ENCODE measurements at regions not wholly inside any gene's neighbourhood (a gene's known extent, or its start where the extent isn't known, plus 50 kb on each side); places are given as distances from the start of the nearest gene placed in this dataset.
A peak's percentile ranks its signal among the peaks of the same experiment; 100 is the strongest.

- no peak overlapping the region for H2AFZ ChIP-seq (ENCODE audit: low read length)
- TF ChIP-seq RNF2 (IDR thresholded peaks at IDR 0.05; ENCODE audit: borderline replicate concordance, low read depth, low read length, missing control alignments, poor library complexity, severe bottlenecking): no peak
- TF ChIP-seq SRF (IDR thresholded peaks at IDR 0.05; ENCODE audit: low read depth, low read length): peak; percentile 95
- no peak overlapping the region for H2BK15ac ChIP-seq (ENCODE audit: low read length)
- 0 out of 4 replicates have a peak, but pooled peaks cover 0 to 5% of the 10 kb centered on the region in 2 experiments for H3K9me3 ChIP-seq (ENCODE audit: insufficient read depth in 2 of 2, low read depth in 1 of 2, low read length in 1 of 2)
- no peak overlapping the region for H3K4ac ChIP-seq (replicated peaks; ENCODE audit: insufficient read length, low read depth, low read length)
- no peak overlapping the region for H3K14ac ChIP-seq (ENCODE audit: insufficient read length)
- H3K79me1 ChIP-seq (ENCODE audit: low read depth, low read length): no peaks in the 10 kb centered on the region
- no peak overlapping the region for H2AK5ac ChIP-seq (ENCODE audit: low read depth, low read length)
- no peak overlapping the region for H4K91ac ChIP-seq (replicated peaks; ENCODE audit: insufficient read length, low read length)
- H3K9ac ChIP-seq (replicated peaks in 1 of 4; ENCODE audit: extremely low read depth in 1 of 4, low read depth in 3 of 4, low read length in 3 of 4): no peak overlapping the region
- H3K4me1 ChIP-seq (replicated peaks in 1 of 4; ENCODE audit: control insufficient read depth in 3 of 4, insufficient read depth in 4 of 4, low read length in 3 of 4): peaks cover 0 to 6% (median 2%) of the 10 kb centered on the region in 4 experiments; a peak in 3 of 7 replicates
- FAIRE-seq (no peak), DNase-seq (ENCODE audit: low read depth in 1 of 2, low spot score in 2 of 2) (no peak)
- no peak overlapping the region for H2BK12ac ChIP-seq (ENCODE audit: low read depth, low read length)
- H3K79me2 ChIP-seq (ENCODE audit: control insufficient read depth in 1 of 2, insufficient read depth in 2 of 2, low read length in 2 of 2): no peaks in the 10 kb centered on the region
- H3K4me2 ChIP-seq (ENCODE audit: insufficient read depth in 1 of 2, low read depth in 2 of 2, low read length in 2 of 2): no peak overlapping the region
- POLR2A ChIA-PET (ENCODE audit: partially characterized antibody): no interaction called here
- no peaks in the 10 kb centered on the region for H3K27me3 ChIP-seq (replicated peaks in 1 of 4; ENCODE audit: control insufficient read depth in 3 of 4, extremely low read depth in 1 of 4, insufficient read depth in 3 of 4, low read length in 3 of 4)
- H3K4me3 ChIP-seq (ENCODE audit: extremely low read depth in 1 of 4, insufficient read depth in 2 of 4, low read depth in 3 of 4, low read length in 4 of 4): no peak overlapping the region
- no peak overlapping the region for H2BK20ac ChIP-seq (ENCODE audit: low read length)
- no peaks in the 10 kb centered on the region for H3K36me3 ChIP-seq (ENCODE audit: control insufficient read depth in 2 of 4, insufficient read depth in 4 of 4, low read length in 3 of 4)
- H2BK5ac ChIP-seq (ENCODE audit: low read depth, low read length): no peak overlapping the region
- no peaks in the 10 kb centered on the region for H3K23me2 ChIP-seq (ENCODE audit: low read depth, low read length)
- H3K23ac ChIP-seq (ENCODE audit: insufficient read length): no peak overlapping the region
- H4K8ac ChIP-seq (ENCODE audit: extremely low read depth, insufficient read depth, low read length): no peak overlapping the region
- H2BK120ac ChIP-seq (replicated peaks; ENCODE audit: low read depth, low read length): no peak overlapping the region
- 75% methylated on average over 2 of the region's 2 CpGs; no CpG with 5 or more reads in 1 of the 2 experiments for WGBS, 2 experiments (ENCODE audit: extremely low coverage in 1 of 2, insufficient coverage in 1 of 2, insufficient read length in 1 of 2, insufficient replicate concordance in 2 of 2, low coverage in 1 of 2, low lambda C conversion rate in 2 of 2, missing lambda C conversion rate in 1 of 2)
- CTCF ChIA-PET (ENCODE audit: partially characterized antibody): no interaction called here
- H4K20me1 ChIP-seq (replicated peaks in 1 of 2; ENCODE audit: control insufficient read depth in 1 of 2, insufficient read depth in 2 of 2, low read length in 2 of 2): no peaks in the 10 kb centered on the region
- H3K18ac ChIP-seq (ENCODE audit: extremely low read depth, low read length): no peak overlapping the region; the same call in 1 of the 2 replicates
- H3K27ac ChIP-seq (ENCODE audit: low read depth, low read length): no peak overlapping the region
- no peak overlapping the region for H3K56ac ChIP-seq (replicated peaks; ENCODE audit: insufficient read length, low read depth, low read length)
- H4K5ac ChIP-seq (ENCODE audit: insufficient read length, low read depth, low read length): no peak overlapping the region
Measured at GRCh38 chr15:87263871-87264270, 992.7 kb downstream of the NTRK3 start.
